H1 (cell line): ENCODE measurements at regions not wholly inside any gene's neighbourhood (a gene's known extent, or its start where the extent isn't known, plus 50 kb on each side); places are given as distances from the start of the nearest gene placed in this dataset.

ENCODE experiments used
- CHD7 ChIP-seq: fragments of 300-600 bp; sonication (generic); IDR thresholded peaks from 2 replicates; pipeline ENCODE4 v1.7.1; 2012; ENCODE audit warnings: low read length, moderate library complexity, mild to moderate bottlenecking, inconsistent platforms; ENCODE audit not compliant: insufficient replicate concordance
- KDM4A ChIP-seq: IDR thresholded peaks from one replicate; pipeline ENCODE4 v1.7.1; 2012; ENCODE audit warnings: low read depth, mild to moderate bottlenecking, moderate library complexity, low read length, inconsistent platforms; ENCODE audit not compliant: severe bottlenecking

- TF ChIP-seq CHD7 = no peak
- TF ChIP-seq KDM4A = no peak
- TF ChIP-seq, all 59 proteins: peak for 0
These were observed 273.6 kb downstream of the ETAA1 start (continued) for GRCh38 chr2:67670747-67671183.
